HG03457 (cell line): ENCODE measurements at regions not wholly inside any gene's neighbourhood (a gene's known extent, or its start where the extent isn't known, plus 50 kb on each side); places are given as distances from the start of the nearest gene placed in this dataset.

ENCODE experiments used
- ATAC-seq: cut with Tn5 transposase; IDR thresholded peaks from one replicate; pipeline ENCODE4 v1.9.1; 2021; ENCODE audit warnings: moderate number of reproducible peaks; ENCODE audit not compliant: unreplicated experiment

DNA sequence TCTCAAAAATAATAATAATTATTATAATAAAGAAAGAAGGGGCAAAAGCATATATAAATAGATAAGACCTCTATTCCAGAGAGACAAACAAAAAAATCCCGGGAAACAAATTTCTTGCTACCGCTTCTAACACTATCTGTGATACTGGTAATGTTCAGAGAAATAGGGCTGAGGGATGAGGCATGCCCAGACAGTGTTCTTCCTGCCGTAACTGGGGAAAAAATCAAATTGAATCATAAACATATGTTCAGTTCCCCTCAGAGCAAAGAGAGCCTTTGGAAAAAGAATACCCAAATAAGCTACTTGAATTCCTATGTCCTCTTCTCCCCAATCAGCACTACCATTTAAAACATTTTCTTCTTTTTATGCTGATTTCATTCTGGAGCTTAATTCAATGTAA is 688.0 kb downstream of the KCNJ2 start:
- ATAC-seq: no peak

GRCh38 chr17:70859829-70860228 is 690.5 kb downstream of the KCNJ2 start:
- ATAC-seq: no peak

GRCh38 chr17:70862295-70862694 is 693.0 kb downstream of the KCNJ2 start:
- ATAC-seq: no peak

- no peak for ATAC-seq
Observed at GRCh38 chr17:70863436-70864248, 694.3 kb downstream of the KCNJ2 start.

DNA sequence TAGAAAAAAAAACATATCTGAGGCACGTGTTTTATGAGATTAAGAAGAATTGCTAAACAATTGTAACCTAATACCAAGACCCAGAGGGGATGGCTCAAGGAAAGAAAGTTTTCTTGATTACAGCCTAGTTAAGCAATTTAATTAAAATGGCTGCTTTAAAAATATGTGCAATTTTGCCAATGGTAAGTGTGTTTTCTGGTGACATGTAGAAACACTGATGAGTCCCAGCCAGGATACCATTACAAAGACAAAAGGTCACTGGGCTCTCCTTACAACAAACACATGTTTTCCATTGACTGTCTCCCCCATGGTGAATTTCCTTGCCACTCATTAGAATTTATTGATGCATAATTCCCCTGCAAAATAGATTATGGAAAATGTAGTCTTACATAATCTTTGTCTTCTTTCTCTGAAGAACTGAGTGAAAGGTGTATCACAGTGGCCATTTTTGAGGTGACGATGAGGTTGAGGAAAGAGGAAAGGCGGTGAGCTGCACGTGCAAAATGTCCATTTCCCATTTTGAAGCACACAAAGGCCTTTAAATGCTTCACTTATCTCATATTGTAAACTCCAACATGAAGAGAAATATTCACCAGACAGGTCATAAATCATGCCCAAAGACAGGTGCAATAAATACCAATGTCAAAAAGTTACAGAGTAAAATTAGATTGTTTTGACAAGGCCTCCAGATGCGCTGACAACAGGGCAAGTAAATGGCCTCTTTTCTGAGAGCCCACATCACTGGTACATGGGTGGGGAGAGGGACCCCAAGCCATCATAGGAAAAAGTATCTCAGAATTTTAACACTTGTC is 696.9 kb downstream of the KCNJ2 start:
- no peak for ATAC-seq

- no peak for ATAC-seq
Observed at GRCh38 chr17:70868149-70868548, 698.8 kb downstream of the KCNJ2 start.

GRCh38 chr17:70869402-70870085 is 700.2 kb downstream of the KCNJ2 start:
- no peak for ATAC-seq

GRCh38 chr17:70871180-70871818 is 702.0 kb downstream of the KCNJ2 start:
- ATAC-seq: no peak

- ATAC-seq: no peak
Observed at GRCh38 chr17:70872103-70872502, 702.8 kb downstream of the KCNJ2 start.

- ATAC-seq: no peak
Observed at GRCh38 chr17:70875729-70876310, 706.5 kb downstream of the KCNJ2 start.

GRCh38 chr17:70878879-70879278 is 709.5 kb downstream of the KCNJ2 start:
- ATAC-seq: no peak

DNA sequence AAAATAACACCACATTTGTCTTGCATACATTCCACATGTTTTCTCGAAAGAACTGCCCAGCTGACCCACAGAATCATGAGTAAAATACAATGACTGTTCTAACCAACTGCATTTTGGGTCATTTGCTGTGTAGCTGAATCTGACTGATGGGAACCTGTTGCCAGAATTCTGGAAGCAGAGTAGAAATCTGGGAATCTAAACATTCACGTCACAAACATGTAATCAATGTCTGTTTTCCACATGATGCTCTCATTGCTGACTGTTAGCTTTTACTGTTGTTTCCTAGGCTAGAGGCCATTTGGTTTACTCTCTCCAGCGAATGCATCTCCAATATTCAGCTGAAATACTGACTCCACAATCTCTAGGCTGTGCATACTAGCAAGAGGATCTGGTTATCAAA is 710.1 kb downstream of the KCNJ2 start:
- ATAC-seq: no peak

DNA sequence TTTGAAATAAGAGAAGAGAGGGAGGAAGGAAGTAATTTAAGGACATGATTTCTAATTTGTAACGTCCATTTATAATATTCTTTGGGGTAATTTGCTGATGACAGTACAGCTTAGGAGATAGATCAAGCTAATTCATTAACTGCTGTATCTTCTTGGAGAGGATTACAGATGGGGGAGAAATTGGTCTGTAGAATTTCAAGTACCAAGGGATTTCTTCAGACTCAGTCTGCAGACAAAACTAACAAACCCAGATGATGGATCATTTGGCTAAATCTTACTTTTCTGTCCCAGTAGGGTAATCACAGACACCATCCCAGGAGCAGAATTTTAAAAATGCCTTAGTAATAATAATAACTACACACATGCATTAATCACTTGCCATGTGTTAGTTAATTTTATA is 711.8 kb downstream of the KCNJ2 start:
- ATAC-seq: no peak

- ATAC-seq: no peak
Observed at GRCh38 chr17:70882504-70882903, 713.2 kb downstream of the KCNJ2 start.

GRCh38 chr17:70886648-70887047 is 717.3 kb downstream of the KCNJ2 start:
- ATAC-seq: no peak

- ATAC-seq: no peak
Observed at GRCh38 chr17:70888324-70888723, 719.0 kb downstream of the KCNJ2 start.

DNA sequence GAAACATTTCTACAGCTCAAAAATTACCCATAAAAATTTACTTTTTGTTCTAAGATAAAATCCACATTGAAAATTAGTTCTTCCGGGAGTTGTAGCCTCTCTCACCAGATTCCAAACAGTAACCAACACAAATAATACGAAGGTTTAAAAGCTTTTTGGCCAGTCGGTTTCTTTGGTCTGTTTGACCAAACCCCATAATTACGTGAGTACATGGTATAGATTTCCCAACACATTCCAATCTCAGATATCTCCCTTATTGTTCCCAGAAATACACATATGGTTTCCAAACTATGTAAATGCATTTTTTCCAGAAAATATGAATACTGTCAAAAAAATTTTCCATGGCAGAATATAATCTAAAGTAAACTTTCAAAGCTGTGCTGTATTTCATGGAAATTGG is 722.0 kb downstream of the KCNJ2 start:
- no peak for ATAC-seq

- no peak for ATAC-seq
Observed at GRCh38 chr17:70892527-70892926, 723.2 kb downstream of the KCNJ2 start.

GRCh38 chr17:70896843-70897242 is 727.5 kb downstream of the KCNJ2 start:
- no peak for ATAC-seq

DNA sequence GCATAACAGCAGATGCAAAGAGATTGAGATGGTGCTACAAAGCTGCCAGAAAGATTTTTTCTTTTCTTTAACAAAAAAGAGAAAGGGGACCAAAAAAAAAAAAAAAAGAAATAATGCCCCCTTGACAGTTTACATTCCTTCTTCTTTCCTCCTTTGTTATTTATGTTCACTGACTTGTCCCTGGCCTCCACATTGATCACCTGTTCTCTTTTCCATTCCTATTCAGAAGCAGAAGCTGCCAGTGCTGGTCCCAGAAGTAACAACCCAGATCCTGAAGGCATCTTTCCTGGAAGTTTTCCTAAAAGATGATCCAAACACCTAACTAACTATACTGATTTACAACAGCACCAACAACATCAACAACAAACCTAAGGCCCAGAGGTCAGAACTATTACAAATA is 728.1 kb downstream of the KCNJ2 start:
- ATAC-seq: no peak

- ATAC-seq: no peak
Observed at GRCh38 chr17:70901870-70902269, 732.5 kb downstream of the KCNJ2 start.
